Testis (tissue), 2 donors: ENCODE measurements at regions not wholly inside any gene's neighbourhood (a gene's known extent, or its start where the extent isn't known, plus 50 kb on each side); places are given as distances from the start of the nearest gene placed in this dataset.

ENCODE experiments used
- DNase-seq: peaks from one replicate; pipeline ENCODE4 v3.0.0-alpha.2; 2019
- H3K27ac ChIP-seq, 2 donors: fragments of 200-600 bp; sonication (generic); one replicate each; pipeline ENCODE4 v1.5.1; 2019
- H3K27me3 ChIP-seq: fragments of 200-600 bp; sonication (generic); one replicate; pipeline ENCODE4 v1.5.1; 2019
- H3K36me3 ChIP-seq: fragments of 200-600 bp; sonication (generic); one replicate; pipeline ENCODE4 v1.5.1; 2017; ENCODE audit warnings: low read depth; ENCODE audit errors: missing control alignments
- H3K4me1 ChIP-seq: fragments of 200-600 bp; sonication (generic); one replicate; pipeline ENCODE4 v1.5.1; 2019
- H3K4me3 ChIP-seq, 2 donors: fragments of 200-600 bp; sonication (generic); one replicate each; pipeline ENCODE4 v1.5.1; 2017 to 2019
- H3K9me3 ChIP-seq: fragments of 200-600 bp; sonication (generic); one replicate; pipeline ENCODE4 v1.5.1; 2017
- POLR2A ChIP-seq: fragments of 450-650 bp; IDR thresholded peaks from one replicate; pipeline ENCODE4 v1.6.1; 2017; ENCODE audit warnings: antibody characterized with exemption, mild to moderate bottlenecking, moderate library complexity
- WGBS, 2 donors: methylation state at CpG; one replicate each; pipeline ENCODE4 v1.1.5; 2018; 5-methylcytosine and 5-hydroxymethylcytosine counted together
- intact Hi-C: fragments of 100-400 bp; cut with DNase I; formaldehyde crosslinking; loops from one replicate; pipeline ENCODE4 v1.15.1; 2023; ENCODE audit warnings: low total_unique reads
- TF ChIP-seq, protein P1 (sequence below), 3 experiments: fragments of 450-650 bp in 2 of 3; fragments of 200-600 bp in 1 of 3; sonication (generic) in 1 of 3; IDR thresholded peaks; one replicate each; pipeline ENCODE4 v1.5.1; 2016 to 2019; ENCODE audit warnings: antibody characterized with exemption in 3 of 3, mild to moderate bottlenecking in 2 of 3, moderate library complexity in 1 of 3

GRCh38 chr22:48505891-48506290 is 1321.8 kb downstream of the BRD1 start:
- DNase-seq: no peak
- no peak overlapping the region for H3K4me3 ChIP-seq
- no peaks in the 10 kb centered on the region for H3K4me1 ChIP-seq
- no peaks in the 10 kb centered on the region for H3K9me3 ChIP-seq
- intact Hi-C loops: no loop called here
- H3K27me3 ChIP-seq: no peaks in the 10 kb centered on the region
- TF ChIP-seq POLR2A: no peak
- TF ChIP-seq, protein P1, sequence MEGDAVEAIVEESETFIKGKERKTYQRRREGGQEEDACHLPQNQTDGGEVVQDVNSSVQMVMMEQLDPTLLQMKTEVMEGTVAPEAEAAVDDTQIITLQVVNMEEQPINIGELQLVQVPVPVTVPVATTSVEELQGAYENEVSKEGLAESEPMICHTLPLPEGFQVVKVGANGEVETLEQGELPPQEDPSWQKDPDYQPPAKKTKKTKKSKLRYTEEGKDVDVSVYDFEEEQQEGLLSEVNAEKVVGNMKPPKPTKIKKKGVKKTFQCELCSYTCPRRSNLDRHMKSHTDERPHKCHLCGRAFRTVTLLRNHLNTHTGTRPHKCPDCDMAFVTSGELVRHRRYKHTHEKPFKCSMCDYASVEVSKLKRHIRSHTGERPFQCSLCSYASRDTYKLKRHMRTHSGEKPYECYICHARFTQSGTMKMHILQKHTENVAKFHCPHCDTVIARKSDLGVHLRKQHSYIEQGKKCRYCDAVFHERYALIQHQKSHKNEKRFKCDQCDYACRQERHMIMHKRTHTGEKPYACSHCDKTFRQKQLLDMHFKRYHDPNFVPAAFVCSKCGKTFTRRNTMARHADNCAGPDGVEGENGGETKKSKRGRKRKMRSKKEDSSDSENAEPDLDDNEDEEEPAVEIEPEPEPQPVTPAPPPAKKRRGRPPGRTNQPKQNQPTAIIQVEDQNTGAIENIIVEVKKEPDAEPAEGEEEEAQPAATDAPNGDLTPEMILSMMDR (IDR thresholded peaks at IDR 0.05): no peak
- H3K27ac ChIP-seq: no peak overlapping the region
- 81 to 84% methylated on average over 6 to 8 of the region's 8 CpGs for WGBS, 2 donors
- H3K36me3 ChIP-seq: no peaks in the 10 kb centered on the region

- H3K27ac ChIP-seq: no peak overlapping the region
- DNase-seq: no peak
- H3K36me3 ChIP-seq: no peaks in the 10 kb centered on the region
- WGBS, 2 donors: 59 to 67% methylated on average over 2 to 7 of the region's 7 CpGs
- intact Hi-C loops: no loop called here
- H3K4me1 ChIP-seq: no peaks in the 10 kb centered on the region
- H3K9me3 ChIP-seq: no peaks in the 10 kb centered on the region
- TF ChIP-seq, protein P1 (IDR thresholded peaks at IDR 0.05): no peak
- no peak for TF ChIP-seq POLR2A
- H3K27me3 ChIP-seq: no peaks in the 10 kb centered on the region
- H3K4me3 ChIP-seq: no peak overlapping the region
Observed at GRCh38 chr22:48504519-48505140, 1323.0 kb downstream of the BRD1 start.

DNA sequence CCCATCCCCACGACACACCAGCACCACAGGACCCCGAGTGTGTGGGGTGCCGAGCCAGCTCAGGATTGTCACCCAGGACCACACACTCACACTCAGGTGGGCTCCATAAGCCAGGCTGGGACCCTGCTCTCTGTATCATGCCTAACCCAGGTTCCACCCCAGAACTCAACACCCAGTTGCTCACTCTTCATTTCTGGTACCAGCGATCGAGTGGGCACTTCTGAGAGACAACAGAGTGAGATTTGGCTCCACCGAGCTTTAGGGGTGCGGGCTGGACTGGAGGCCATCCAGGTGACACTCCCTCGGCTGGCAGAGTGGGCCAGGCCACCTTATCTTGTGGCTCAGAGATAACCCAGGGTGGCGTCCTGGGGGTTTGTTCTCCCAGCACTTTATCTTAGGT is 1323.8 kb downstream of the BRD1 start:
- no peak for DNase-seq
- TF ChIP-seq, protein P1 (IDR thresholded peaks at IDR 0.05): no peak
- no peak for TF ChIP-seq POLR2A
- no peaks in the 10 kb centered on the region for H3K4me1 ChIP-seq
- 87 to 94% methylated on average over 9 of the region's 9 CpGs for WGBS, 2 donors
- H3K27ac ChIP-seq: no peak overlapping the region
- intact Hi-C loops: no loop called here
- H3K36me3 ChIP-seq: no peaks in the 10 kb centered on the region
- H3K9me3 ChIP-seq: no peaks in the 10 kb centered on the region
- no peak overlapping the region for H3K4me3 ChIP-seq
- H3K27me3 ChIP-seq: no peaks in the 10 kb centered on the region

- no peaks in the 10 kb centered on the region for H3K4me1 ChIP-seq
- no peak overlapping the region for H3K27ac ChIP-seq
- no peaks in the 10 kb centered on the region for H3K36me3 ChIP-seq
- intact Hi-C loops: no loop called here
- TF ChIP-seq, protein P1 (IDR thresholded peaks at IDR 0.05): no peak
- TF ChIP-seq POLR2A: no peak
- H3K4me3 ChIP-seq: no peak overlapping the region
- 76 to 77% methylated on average over 13 of the region's 13 CpGs for WGBS, 2 donors
- H3K27me3 ChIP-seq: no peaks in the 10 kb centered on the region
- H3K9me3 ChIP-seq: no peaks in the 10 kb centered on the region
- DNase-seq: no peak
Observed at GRCh38 chr22:48503035-48503625, 1324.5 kb downstream of the BRD1 start.

- 76 to 92% methylated on average over 3 to 21 of the region's 21 CpGs for WGBS, 2 donors
- Histone ChIP-seq H3K4me3 (no peak overlapping the region), H3K27ac (no peak overlapping the region), H3K9me3 (no peaks in the 10 kb centered on the region), H3K27me3 (no peaks in the 10 kb centered on the region), H3K36me3 (no peaks in the 10 kb centered on the region), H3K4me1 (no peaks in the 10 kb centered on the region)
- no peak for DNase-seq
- intact Hi-C loops: no loop called here
- no peak for TF ChIP-seq POLR2A
- TF ChIP-seq, protein P1 (IDR thresholded peaks at IDR 0.05): no peak
Observed at GRCh38 chr22:48501231-48501750, 1326.4 kb downstream of the BRD1 start.
